Activated B cell treated with CpG ODN at 0.5 μM for 24 hours (primary cell): ENCODE measurements at regions not wholly inside any gene's neighbourhood (a gene's known extent, or its start where the extent isn't known, plus 50 kb on each side); places are given as distances from the start of the nearest gene placed in this dataset.

Experiments
- ATAC-seq: fragments of 200-7000 bp; cut with Tn5 transposase; one replicate; pipeline ENCODE4 v1.10.0; 2021; ENCODE audit warnings: low read depth, mild to moderate bottlenecking, moderate library complexity
- CTCF ChIA-PET: fragments of 350-600 bp; sonication (Branson Sonifier 250); formaldehyde crosslinking; loops from one replicate; lab custom pipeline; 2021; ENCODE audit warnings: antibody characterized with exemption; lab: Charles Lee
- POLR2A ChIA-PET: fragments of 350-600 bp; sonication (Branson Sonifier 250); formaldehyde crosslinking; loops from one replicate; lab custom pipeline; 2021; ENCODE audit warnings: antibody characterized with exemption; lab: Charles Lee
- DNase-seq: peaks from one replicate; pipeline ENCODE4 v3.0.0; 2022
- H3K27ac Mint-ChIP-seq: one replicate; pipeline ENCODE4 v1.8.0; 2020; ENCODE audit warnings: mixed read lengths
- H3K27me3 Mint-ChIP-seq: one replicate; pipeline ENCODE4 v1.8.0; 2021; ENCODE audit warnings: mixed read lengths
- H3K36me3 Mint-ChIP-seq: one replicate; pipeline ENCODE4 v1.8.0; 2021; ENCODE audit warnings: low read depth, mixed read lengths
- H3K4me1 Mint-ChIP-seq: one replicate; pipeline ENCODE4 v1.8.0; 2021; ENCODE audit warnings: mixed read lengths
- H3K4me3 Mint-ChIP-seq: one replicate; pipeline ENCODE4 v1.8.0; 2020; ENCODE audit warnings: mild to moderate bottlenecking, mixed read lengths
- H3K9me3 Mint-ChIP-seq: one replicate; pipeline ENCODE4 v1.8.0; 2020; ENCODE audit warnings: mixed read lengths
- intact Hi-C: fragments of 100-400 bp; cut with micrococcal nuclease; formaldehyde crosslinking; loops from one replicate; pipeline ENCODE4 v1.15.1; 2024
- TF ChIP-seq, protein P1 (sequence below): fragments of 200-600 bp; IDR thresholded peaks from one replicate; pipeline ENCODE4 v1.8.0; 2022; ENCODE audit warnings: antibody characterized with exemption, mild to moderate bottlenecking

- intact Hi-C loops: no loop called here
- CTCF ChIA-PET: no interaction called here
- TF ChIP-seq, protein P1, sequence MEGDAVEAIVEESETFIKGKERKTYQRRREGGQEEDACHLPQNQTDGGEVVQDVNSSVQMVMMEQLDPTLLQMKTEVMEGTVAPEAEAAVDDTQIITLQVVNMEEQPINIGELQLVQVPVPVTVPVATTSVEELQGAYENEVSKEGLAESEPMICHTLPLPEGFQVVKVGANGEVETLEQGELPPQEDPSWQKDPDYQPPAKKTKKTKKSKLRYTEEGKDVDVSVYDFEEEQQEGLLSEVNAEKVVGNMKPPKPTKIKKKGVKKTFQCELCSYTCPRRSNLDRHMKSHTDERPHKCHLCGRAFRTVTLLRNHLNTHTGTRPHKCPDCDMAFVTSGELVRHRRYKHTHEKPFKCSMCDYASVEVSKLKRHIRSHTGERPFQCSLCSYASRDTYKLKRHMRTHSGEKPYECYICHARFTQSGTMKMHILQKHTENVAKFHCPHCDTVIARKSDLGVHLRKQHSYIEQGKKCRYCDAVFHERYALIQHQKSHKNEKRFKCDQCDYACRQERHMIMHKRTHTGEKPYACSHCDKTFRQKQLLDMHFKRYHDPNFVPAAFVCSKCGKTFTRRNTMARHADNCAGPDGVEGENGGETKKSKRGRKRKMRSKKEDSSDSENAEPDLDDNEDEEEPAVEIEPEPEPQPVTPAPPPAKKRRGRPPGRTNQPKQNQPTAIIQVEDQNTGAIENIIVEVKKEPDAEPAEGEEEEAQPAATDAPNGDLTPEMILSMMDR: no peak
Measured at GRCh38 chr16:66154801-66155200, 211.7 kb upstream of the CDH5 start.

GRCh38 chr16:66152823-66153393 is 213.6 kb upstream of the CDH5 start:
- H3K27me3 Mint-ChIP-seq: peaks cover 5% of the 10 kb centered on the region
- no peaks in the 10 kb centered on the region for H3K36me3 Mint-ChIP-seq
- no peak overlapping the region for H3K27ac Mint-ChIP-seq
- ChIA-PET POLR2A (no interaction called here), CTCF (no interaction called here)
- ATAC-seq (no peak), DNase-seq (no peak)
- no peaks in the 10 kb centered on the region for H3K9me3 Mint-ChIP-seq
- no peaks in the 10 kb centered on the region for H3K4me1 Mint-ChIP-seq
- H3K4me3 Mint-ChIP-seq: no peak overlapping the region
- TF ChIP-seq, protein P1: no peak
- intact Hi-C loops: no loop called here

More at GRCh38 chr16:66154801-66155200, 211.7 kb upstream of the CDH5 start:
- H3K9me3 Mint-ChIP-seq: no peaks in the 10 kb centered on the region
- ATAC-seq: no peak
- no peak overlapping the region for H3K27ac Mint-ChIP-seq
- no peaks in the 10 kb centered on the region for H3K36me3 Mint-ChIP-seq
- no peak overlapping the region for H3K4me3 Mint-ChIP-seq
- no peaks in the 10 kb centered on the region for H3K4me1 Mint-ChIP-seq
- POLR2A ChIA-PET: no interaction called here
- DNase-seq: no peak
- peaks cover 2% of the 10 kb centered on the region for H3K27me3 Mint-ChIP-seq

- CTCF ChIA-PET: no interaction called here
Measured at GRCh38 chr16:66152181-66152580, 214.3 kb upstream of the CDH5 start.

DNA sequence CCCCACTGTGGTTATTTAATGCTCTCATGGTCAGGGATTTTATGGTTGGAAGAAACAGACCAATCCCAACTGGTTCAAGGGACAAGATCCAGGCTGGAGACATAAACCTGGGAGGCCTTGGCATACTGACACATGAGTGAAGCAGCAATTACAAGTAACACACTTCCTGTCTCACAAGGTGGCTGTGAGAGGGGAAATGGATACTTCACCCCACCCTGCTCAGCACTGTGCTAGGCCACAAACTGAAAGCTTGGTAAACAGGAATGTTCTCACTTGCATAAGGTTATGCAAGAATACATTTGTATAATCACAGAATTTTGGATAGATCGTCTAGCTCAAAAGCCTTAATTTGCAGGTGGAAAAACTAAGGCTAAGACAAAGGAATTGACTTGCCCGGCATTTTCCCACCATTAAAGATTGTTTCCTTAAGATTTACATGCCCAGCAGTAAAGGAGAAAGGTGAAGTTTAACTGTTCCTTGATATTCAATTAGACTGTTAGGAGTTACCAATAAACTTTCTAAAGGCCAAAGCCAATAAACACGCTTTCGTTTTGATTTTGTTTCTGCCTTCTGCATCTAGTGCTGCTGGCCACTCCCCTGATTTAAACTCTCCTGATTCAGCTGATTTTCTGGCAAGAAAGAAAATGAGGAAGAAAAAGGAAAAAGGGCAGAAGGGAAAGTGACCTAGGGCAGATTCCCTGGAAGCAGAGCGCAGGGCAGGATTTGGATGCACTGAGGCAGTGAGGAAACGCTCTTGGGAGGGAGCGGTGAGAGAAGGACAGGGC is 215.6 kb upstream of the CDH5 start:
- ATAC-seq: no peak
- Mint-ChIP-seq H3K4me3 (no peak overlapping the region), H3K36me3 (no peaks in the 10 kb centered on the region), H3K4me1 (no peaks in the 10 kb centered on the region), H3K9me3 (no peaks in the 10 kb centered on the region), H3K27ac (no peak overlapping the region), H3K27me3 (peaks cover 5% of the 10 kb centered on the region)
- no peak for DNase-seq
- TF ChIP-seq, protein P1: no peak
- intact Hi-C loops: no loop called here
- POLR2A ChIA-PET: no interaction called here
- CTCF ChIA-PET: no interaction called here

More at GRCh38 chr16:66152181-66152580, 214.3 kb upstream of the CDH5 start:
- Mint-ChIP-seq H3K9me3 (no peaks in the 10 kb centered on the region), H3K27me3 (peaks cover 5% of the 10 kb centered on the region), H3K27ac (no peak overlapping the region), H3K4me1 (no peaks in the 10 kb centered on the region), H3K36me3 (no peaks in the 10 kb centered on the region), H3K4me3 (no peak overlapping the region)
- ATAC-seq (no peak), DNase-seq (no peak)
- TF ChIP-seq, protein P1: no peak
- POLR2A ChIA-PET: no interaction called here
- intact Hi-C loops: no loop called here

DNA sequence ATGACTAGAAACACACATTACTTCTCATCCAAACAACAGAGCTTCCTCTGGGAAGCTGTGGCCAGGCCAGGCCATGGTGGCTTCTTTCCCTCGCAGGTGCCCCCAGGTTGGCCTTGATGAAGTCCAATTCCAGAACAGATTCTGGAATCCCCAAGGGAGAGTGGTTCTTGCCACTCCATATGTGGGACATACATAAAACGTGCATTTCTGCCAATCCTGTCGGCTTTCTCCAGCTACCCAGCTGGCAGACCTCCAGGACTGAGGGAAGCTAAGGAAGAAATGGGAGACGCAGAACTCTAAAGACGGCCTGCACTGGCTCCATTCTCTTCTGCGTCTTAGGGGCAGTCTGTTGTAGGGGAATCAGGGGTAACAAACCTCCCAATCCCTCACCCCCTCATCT is 219.2 kb upstream of the CDH5 start:
- no peak for ATAC-seq
- Mint-ChIP-seq H3K4me1 (no peaks in the 10 kb centered on the region), H3K27ac (no peak overlapping the region), H3K36me3 (no peaks in the 10 kb centered on the region), H3K27me3 (peaks cover 9% of the 10 kb centered on the region), H3K9me3 (no peaks in the 10 kb centered on the region), H3K4me3 (no peak overlapping the region)
- TF ChIP-seq, protein P1: no peak
- POLR2A ChIA-PET: no interaction called here
- CTCF ChIA-PET: no interaction called here
- DNase-seq: no peak
- intact Hi-C loops: no loop called here
